ENCODE measurements at regions not wholly inside any gene's neighbourhood (a gene's known extent, or its start where the extent isn't known, plus 50 kb on each side); places are given as distances from the start of the nearest gene placed in this dataset.

GRCh38 chr16:64211331-64211730 is 910.5 kb downstream of the CDH11 start:
- no peak for DNase-seq

GRCh38 chr16:64206862-64207261 is 915.0 kb downstream of the CDH11 start:
- DNase-seq, result no peak

GRCh38 chr16:64203126-64203525 is 918.7 kb downstream of the CDH11 start:
- no peak for DNase-seq

GRCh38 chr16:64202571-64202970 is 919.3 kb downstream of the CDH11 start:
- DNase-seq, result no peak

- DNase-seq, result no peak
Observed at GRCh38 chr16:64196444-64196843, 925.4 kb downstream of the CDH11 start.

- no peak for DNase-seq
Observed at GRCh38 chr16:64185954-64186353, 935.9 kb downstream of the CDH11 start.

GRCh38 chr16:64184156-64184555 is 937.7 kb downstream of the CDH11 start:
- no peak for DNase-seq

- no peak for DNase-seq
Observed at GRCh38 chr16:64182985-64183384, 938.9 kb downstream of the CDH11 start.

GRCh38 chr16:64181271-64181925 is 940.5 kb downstream of the CDH11 start:
- DNase-seq, result no peak

GRCh38 chr16:64180136-64180900 is 941.5 kb downstream of the CDH11 start:
- no peak for DNase-seq

- DNase-seq, result no peak
Observed at GRCh38 chr16:64174327-64174726, 947.5 kb downstream of the CDH11 start.

- DNase-seq, result no peak
Observed at GRCh38 chr16:64172652-64173051, 949.2 kb downstream of the CDH11 start.

GRCh38 chr16:64172226-64172625 is 949.6 kb downstream of the CDH11 start:
- no peak for DNase-seq

- no peak for DNase-seq
Observed at GRCh38 chr16:64171632-64172031, 950.2 kb downstream of the CDH11 start.

GRCh38 chr16:64168371-64168770 is 953.5 kb downstream of the CDH11 start:
- no peak for DNase-seq

- DNase-seq, result no peak
Observed at GRCh38 chr16:64167936-64168335, 953.9 kb downstream of the CDH11 start.

GRCh38 chr16:64165368-64165767 is 956.5 kb downstream of the CDH11 start:
- no peak for DNase-seq

GRCh38 chr16:64162613-64163375 is 959.1 kb downstream of the CDH11 start:
- no peak for DNase-seq

- DNase-seq, result no peak
Observed at GRCh38 chr16:64159976-64160375, 961.9 kb downstream of the CDH11 start.

GRCh38 chr16:64158941-64159588 is 962.8 kb downstream of the CDH11 start:
- DNase-seq, result no peak

GRCh38 chr16:64153718-64154117 is 968.1 kb downstream of the CDH11 start:
- DNase-seq, result no peak

GRCh38 chr16:64151990-64152767 is 969.7 kb downstream of the CDH11 start:
- DNase-seq, result no peak

GRCh38 chr16:64150193-64150592 is 971.7 kb downstream of the CDH11 start:
- no peak for DNase-seq

Measured in SHP77 treated with DMSO at 0.1 percent for 48 hours (cell line).